ENCODE measurements at regions not wholly inside any gene's neighbourhood (a gene's known extent, or its start where the extent isn't known, plus 50 kb on each side); places are given as distances from the start of the nearest gene placed in this dataset.
"Not testable (repeated sequence)": the region's sequence is repeated elsewhere in the genome, so short reads cannot be mapped to it uniquely, and the experiment has no call there.

DNA sequence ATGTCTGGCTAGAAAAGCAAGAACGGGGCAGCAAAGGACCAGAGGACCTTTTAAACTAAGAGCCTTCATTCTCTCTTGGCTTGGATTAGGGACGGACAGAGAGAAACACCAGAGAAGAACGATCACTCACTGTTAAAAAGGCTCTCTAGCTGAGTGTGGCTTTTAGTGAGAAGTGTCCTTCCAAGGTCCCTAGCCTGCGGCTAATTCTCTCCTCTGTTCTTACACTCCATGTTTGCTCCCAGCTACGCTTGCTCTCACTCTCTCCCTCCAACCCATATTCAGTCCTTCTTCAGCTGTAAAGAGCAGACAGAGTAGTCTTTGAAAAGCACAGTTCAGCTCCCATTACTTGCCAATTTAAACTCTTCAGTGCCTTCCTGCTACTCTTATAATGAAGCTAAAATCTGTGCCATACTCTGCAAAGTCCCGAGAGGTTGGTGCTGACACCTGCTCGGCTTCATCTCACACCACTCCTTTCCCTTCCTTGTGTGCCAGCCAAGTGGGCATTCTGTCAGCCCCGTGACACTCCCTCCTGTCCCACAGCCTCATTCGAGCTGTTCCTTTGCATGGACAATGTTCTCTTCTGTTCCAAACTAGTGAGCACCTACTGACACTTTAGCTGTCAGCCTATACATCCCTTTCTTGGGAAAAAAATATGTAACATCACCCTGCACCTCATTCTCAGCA, 136.0 kb downstream of the ATP6V0E2 start:
- H3K4me3 ChIP-seq (ENCODE audit: low read length, poor library complexity, severe bottlenecking); H3K9me2 ChIP-seq (replicated peaks; ENCODE audit: low read depth, low read length); H3K4me1 ChIP-seq (ENCODE audit: insufficient read depth, low read length, poor library complexity, severe bottlenecking); H3K9me3 ChIP-seq (ENCODE audit: insufficient read depth, low read depth, low read length); H3K36me3 ChIP-seq (ENCODE audit: insufficient read depth, low read length); H2AFZ ChIP-seq (ENCODE audit: low read length); H3K27me3 ChIP-seq (ENCODE audit: insufficient read depth, low read length, poor library complexity, severe bottlenecking); H3K4me2 ChIP-seq (ENCODE audit: low read depth, low read length, poor library complexity, severe bottlenecking); H4K20me1 ChIP-seq (ENCODE audit: insufficient read depth, low read length, poor library complexity, severe bottlenecking); H3K79me2 ChIP-seq (ENCODE audit: insufficient read depth, low read length); H3F3A ChIP-seq (ENCODE audit: low read depth); H3K9ac ChIP-seq (ENCODE audit: low read depth, low read length, poor library complexity, severe bottlenecking): not testable (repeated sequence)

DNA sequence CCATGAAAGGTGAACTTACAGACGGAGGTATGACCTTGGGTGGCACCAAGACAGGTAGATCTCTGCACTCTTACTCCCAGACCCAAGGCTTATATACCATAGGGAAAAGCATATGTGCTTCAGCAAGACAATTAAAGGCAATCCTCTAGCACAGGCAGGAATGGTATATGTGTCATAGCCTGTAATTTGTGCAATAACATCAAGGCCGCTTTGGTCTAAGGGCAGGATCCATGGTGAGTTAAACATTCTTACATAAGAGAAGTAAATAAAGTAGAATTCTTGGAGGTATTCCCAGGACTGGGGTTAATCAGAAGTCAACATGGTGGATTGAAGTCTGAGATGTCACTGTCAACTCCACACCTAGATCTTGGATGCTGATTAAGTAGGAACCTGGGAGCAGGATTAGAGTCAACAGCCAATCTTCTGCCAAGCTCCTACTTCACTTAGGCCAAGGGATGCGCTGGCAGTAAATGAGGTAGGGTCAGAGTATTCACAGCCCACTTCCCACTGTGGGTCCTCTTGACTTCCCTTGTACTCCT, 143.0 kb downstream of the ATP6V0E2 start:
- not testable (repeated sequence) for H3K9me3 ChIP-seq (ENCODE audit: insufficient read depth, low read depth, low read length)

DNA sequence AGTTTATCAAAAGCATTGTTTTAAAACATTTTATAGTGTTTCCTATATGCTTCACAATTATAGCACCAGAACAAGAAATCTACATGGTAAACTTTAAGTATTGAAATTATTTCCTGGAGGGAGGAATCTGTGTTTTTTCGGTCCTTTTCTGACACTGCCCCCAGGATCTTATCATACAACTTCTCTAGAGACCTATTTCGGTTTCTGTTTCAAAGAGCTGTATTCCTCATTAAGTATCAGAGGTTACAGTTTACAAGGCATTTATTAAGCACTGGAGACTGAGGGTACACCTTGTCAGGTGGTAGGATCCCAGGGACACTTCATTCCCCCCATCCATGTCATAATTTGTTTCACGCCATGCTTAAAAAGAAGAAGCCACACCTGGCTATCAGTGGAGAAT, 146.4 kb downstream of the ATP6V0E2 start:
- not testable (repeated sequence) for H3K9me2 ChIP-seq (replicated peaks; ENCODE audit: low read depth, low read length); H3K4me2 ChIP-seq (ENCODE audit: low read depth, low read length, poor library complexity, severe bottlenecking); H3K4me3 ChIP-seq (ENCODE audit: low read length, poor library complexity, severe bottlenecking); H3K4me1 ChIP-seq (ENCODE audit: insufficient read depth, low read length, poor library complexity, severe bottlenecking); H3K79me2 ChIP-seq (ENCODE audit: insufficient read depth, low read length); H3K9ac ChIP-seq (ENCODE audit: low read depth, low read length, poor library complexity, severe bottlenecking); H2AFZ ChIP-seq (ENCODE audit: low read length); H4K20me1 ChIP-seq (ENCODE audit: insufficient read depth, low read length, poor library complexity, severe bottlenecking); H3K9me3 ChIP-seq (ENCODE audit: insufficient read depth, low read depth, low read length); H3F3A ChIP-seq (ENCODE audit: low read depth); H3K36me3 ChIP-seq (ENCODE audit: insufficient read depth, low read length); H3K27me3 ChIP-seq (ENCODE audit: insufficient read depth, low read length, poor library complexity, severe bottlenecking)

More for the DNA sequence above, 143.0 kb downstream of the ATP6V0E2 start:
- not testable (repeated sequence) for H3K9me2 ChIP-seq (replicated peaks; ENCODE audit: low read depth, low read length); H3K4me1 ChIP-seq (ENCODE audit: insufficient read depth, low read length, poor library complexity, severe bottlenecking); H3F3A ChIP-seq (ENCODE audit: low read depth); H3K4me2 ChIP-seq (ENCODE audit: low read depth, low read length, poor library complexity, severe bottlenecking); H3K4me3 ChIP-seq (ENCODE audit: low read length, poor library complexity, severe bottlenecking); H3K79me2 ChIP-seq (ENCODE audit: insufficient read depth, low read length); H3K36me3 ChIP-seq (ENCODE audit: insufficient read depth, low read length); H3K27me3 ChIP-seq (ENCODE audit: insufficient read depth, low read length, poor library complexity, severe bottlenecking); H4K20me1 ChIP-seq (ENCODE audit: insufficient read depth, low read length, poor library complexity, severe bottlenecking); H2AFZ ChIP-seq (ENCODE audit: low read length); H3K9ac ChIP-seq (ENCODE audit: low read depth, low read length, poor library complexity, severe bottlenecking)

DNA sequence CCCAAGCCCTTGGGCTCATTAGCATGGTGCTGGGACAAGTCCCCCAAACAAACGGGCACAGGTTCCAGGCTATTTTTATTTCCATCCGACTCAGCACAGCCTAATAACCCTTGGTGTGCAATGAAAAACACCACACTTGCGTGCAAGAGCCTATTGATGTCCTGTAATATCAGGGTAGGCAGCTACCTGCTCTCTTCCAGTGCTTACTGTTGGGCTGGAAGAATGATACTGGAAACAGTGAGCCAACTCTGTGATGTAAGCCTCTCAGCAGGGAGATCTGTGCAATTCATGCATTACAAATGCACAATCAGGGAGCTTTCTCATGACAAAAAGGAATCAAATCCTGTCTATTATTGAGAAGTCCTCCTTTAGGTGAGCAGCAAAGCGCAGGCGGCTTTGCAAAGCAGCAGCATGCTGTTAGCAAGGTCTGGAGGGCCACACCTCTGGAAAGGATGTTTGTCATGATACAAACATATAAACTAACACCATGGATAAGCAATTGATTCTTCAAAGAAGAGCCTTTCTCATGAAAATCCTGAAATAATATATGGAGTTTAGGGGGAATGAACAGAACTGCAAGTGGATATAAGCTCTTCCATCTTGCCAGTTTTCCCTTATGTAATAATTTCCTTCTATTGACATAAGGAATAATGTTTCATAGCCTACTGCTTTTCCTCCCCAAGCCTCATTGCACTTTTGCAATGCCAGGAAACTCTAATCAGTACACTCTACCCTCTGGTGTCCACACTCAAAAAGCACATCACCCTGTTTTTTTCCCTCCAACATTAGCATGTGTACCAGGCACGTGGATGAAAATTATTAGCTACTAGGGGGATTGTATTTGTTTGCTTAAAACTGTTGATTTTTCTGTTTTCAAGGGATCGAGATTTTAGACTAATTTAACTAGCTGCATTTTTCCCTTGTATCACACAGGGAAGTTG, 151.1 kb downstream of the ATP6V0E2 start:
- not testable (repeated sequence) for H3K79me2 ChIP-seq (ENCODE audit: insufficient read depth, low read length); H2AFZ ChIP-seq (ENCODE audit: low read length); H3F3A ChIP-seq (ENCODE audit: low read depth); H3K4me3 ChIP-seq (ENCODE audit: low read length, poor library complexity, severe bottlenecking); H3K4me2 ChIP-seq (ENCODE audit: low read depth, low read length, poor library complexity, severe bottlenecking); H4K20me1 ChIP-seq (ENCODE audit: insufficient read depth, low read length, poor library complexity, severe bottlenecking); H3K36me3 ChIP-seq (ENCODE audit: insufficient read depth, low read length); H3K27me3 ChIP-seq (ENCODE audit: insufficient read depth, low read length, poor library complexity, severe bottlenecking); H3K4me1 ChIP-seq (ENCODE audit: insufficient read depth, low read length, poor library complexity, severe bottlenecking); H3K9me2 ChIP-seq (replicated peaks; ENCODE audit: low read depth, low read length); H3K9ac ChIP-seq (ENCODE audit: low read depth, low read length, poor library complexity, severe bottlenecking); H3K9me3 ChIP-seq (ENCODE audit: insufficient read depth, low read depth, low read length)

DNA sequence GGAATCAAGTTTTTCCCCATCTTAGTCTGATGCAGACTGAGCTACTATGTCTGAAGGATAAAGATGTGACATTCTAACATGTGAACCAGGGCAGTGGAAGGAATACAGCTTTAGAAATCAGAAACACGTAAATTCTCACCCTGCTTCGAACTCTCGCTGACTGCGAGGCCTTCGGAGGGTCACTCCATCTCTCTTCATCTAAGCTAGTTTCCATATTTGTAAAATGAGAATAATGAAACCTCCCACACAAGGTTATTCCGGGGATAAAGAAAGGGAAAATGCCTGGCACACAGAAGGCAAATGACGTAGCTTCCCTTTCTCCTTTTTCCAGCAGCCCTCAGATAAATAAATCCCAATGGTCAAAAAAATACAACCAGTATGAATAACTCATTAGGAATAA, 152.0 kb downstream of the ATP6V0E2 start:
- not testable (repeated sequence) for H3K9me2 ChIP-seq (replicated peaks; ENCODE audit: low read depth, low read length); H3K4me2 ChIP-seq (ENCODE audit: low read depth, low read length, poor library complexity, severe bottlenecking); H4K20me1 ChIP-seq (ENCODE audit: insufficient read depth, low read length, poor library complexity, severe bottlenecking); H3K9me3 ChIP-seq (ENCODE audit: insufficient read depth, low read depth, low read length); H3K79me2 ChIP-seq (ENCODE audit: insufficient read depth, low read length); H3K4me1 ChIP-seq (ENCODE audit: insufficient read depth, low read length, poor library complexity, severe bottlenecking); H3K27me3 ChIP-seq (ENCODE audit: insufficient read depth, low read length, poor library complexity, severe bottlenecking); H3F3A ChIP-seq (ENCODE audit: low read depth); H3K9ac ChIP-seq (ENCODE audit: low read depth, low read length, poor library complexity, severe bottlenecking); H3K36me3 ChIP-seq (ENCODE audit: insufficient read depth, low read length); H2AFZ ChIP-seq (ENCODE audit: low read length); H3K4me3 ChIP-seq (ENCODE audit: low read length, poor library complexity, severe bottlenecking)

- not testable (repeated sequence) for H3F3A ChIP-seq (ENCODE audit: low read depth); H3K9ac ChIP-seq (ENCODE audit: low read depth, low read length, poor library complexity, severe bottlenecking); H3K27me3 ChIP-seq (ENCODE audit: insufficient read depth, low read length, poor library complexity, severe bottlenecking); H3K4me2 ChIP-seq (ENCODE audit: low read depth, low read length, poor library complexity, severe bottlenecking); H3K4me1 ChIP-seq (ENCODE audit: insufficient read depth, low read length, poor library complexity, severe bottlenecking); H3K9me2 ChIP-seq (replicated peaks; ENCODE audit: low read depth, low read length); H3K4me3 ChIP-seq (ENCODE audit: low read length, poor library complexity, severe bottlenecking); H3K9me3 ChIP-seq (ENCODE audit: insufficient read depth, low read depth, low read length); H4K20me1 ChIP-seq (ENCODE audit: insufficient read depth, low read length, poor library complexity, severe bottlenecking); H3K79me2 ChIP-seq (ENCODE audit: insufficient read depth, low read length); H3K36me3 ChIP-seq (ENCODE audit: insufficient read depth, low read length); H2AFZ ChIP-seq (ENCODE audit: low read length)
These were observed 154.7 kb downstream of the ATP6V0E2 start for GRCh38 chr7:150028344-150029012.

- not testable (repeated sequence) for H4K20me1 ChIP-seq (ENCODE audit: insufficient read depth, low read length, poor library complexity, severe bottlenecking); H3F3A ChIP-seq (ENCODE audit: low read depth)
These were observed 155.2 kb downstream of the ATP6V0E2 start for GRCh38 chr7:150029013-150029389.

More at GRCh38 chr7:150029013-150029389, 155.2 kb downstream of the ATP6V0E2 start:
- not testable (repeated sequence) for H2AFZ ChIP-seq (ENCODE audit: low read length); H3K4me2 ChIP-seq (ENCODE audit: low read depth, low read length, poor library complexity, severe bottlenecking); H3K4me1 ChIP-seq (ENCODE audit: insufficient read depth, low read length, poor library complexity, severe bottlenecking); H3K4me3 ChIP-seq (ENCODE audit: low read length, poor library complexity, severe bottlenecking); H3K9ac ChIP-seq (ENCODE audit: low read depth, low read length, poor library complexity, severe bottlenecking); H3K27me3 ChIP-seq (ENCODE audit: insufficient read depth, low read length, poor library complexity, severe bottlenecking); H3K9me3 ChIP-seq (ENCODE audit: insufficient read depth, low read depth, low read length); H3K36me3 ChIP-seq (ENCODE audit: insufficient read depth, low read length); H3K9me2 ChIP-seq (replicated peaks; ENCODE audit: low read depth, low read length); H3K79me2 ChIP-seq (ENCODE audit: insufficient read depth, low read length)
